AG04450 (cell line): ENCODE measurements at regions not wholly inside any gene's neighbourhood (a gene's known extent, or its start where the extent isn't known, plus 50 kb on each side); places are given as distances from the start of the nearest gene placed in this dataset.

ENCODE experiments used
- CTCF ChIA-PET: fragments of 300-600, 350-600 bp; formaldehyde crosslinking; extraction: SDS; loops from one replicate; lab custom pipeline; 2022; ENCODE audit warnings: antibody characterized with exemption, inconsistent platforms; lab: Charles Lee
- POLR2A ChIA-PET: fragments of 350-600 bp; formaldehyde crosslinking; extraction: SDS; loops from one replicate; lab custom pipeline; 2021; ENCODE audit warnings: antibody characterized with exemption, inconsistent platforms; lab: Yijun Ruan, JAX
- DNase-seq: peaks from one replicate; pipeline ENCODE4 v3.0.0-alpha.2; 2011; ENCODE audit warnings: low read depth, low spot score
- H3K27ac ChIP-seq: one replicate; pipeline ENCODE4 v1.5.1; 2012; ENCODE audit warnings: low read depth, low read length, control low read depth
- H3K27me3 ChIP-seq: one replicate; pipeline ENCODE4 v1.6.0; 2012; ENCODE audit warnings: low read length; ENCODE audit not compliant: control insufficient read depth, insufficient read depth
- H3K4me3 ChIP-seq: 2 replicates; pipeline ENCODE4 v1.5.1; 2011; ENCODE audit warnings: mild to moderate bottlenecking, low read depth, low read length, control low read depth
- H3K9me3 ChIP-seq: 2 replicates; pipeline ENCODE4 v1.5.1; 2012; ENCODE audit warnings: low read length; ENCODE audit not compliant: control insufficient read depth, insufficient read depth
- TF ChIP-seq, protein P1 (sequence below): IDR thresholded peaks from 2 replicates; pipeline ENCODE4 v1.5.1; 2011; ENCODE audit warnings: low read depth, low read length, control low read depth, inconsistent platforms

DNA sequence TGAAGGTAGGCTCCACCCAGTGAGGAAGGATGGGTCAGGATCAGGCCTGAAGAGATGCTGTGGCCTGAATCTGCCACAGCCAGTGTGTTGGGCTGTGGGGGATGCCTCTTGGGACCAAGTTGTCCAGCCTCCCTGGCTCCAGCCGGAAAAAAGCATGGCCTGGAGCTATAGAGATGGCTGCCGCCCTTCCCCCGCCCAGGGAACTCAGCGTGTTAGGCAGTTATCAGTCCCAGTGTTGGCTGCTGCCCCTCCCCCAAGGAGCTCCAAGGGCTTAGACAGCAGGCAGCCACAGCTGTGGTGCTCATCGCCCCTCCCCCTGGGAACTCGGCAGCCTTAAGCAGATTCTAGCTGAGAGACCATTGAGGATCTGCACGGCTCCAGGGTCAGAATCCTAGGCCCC lies 158.0 kb downstream of the CAPZA3 start:
- POLR2A ChIA-PET: no interaction called here
- H3K4me3 ChIP-seq: no peak overlapping the region
- no peak overlapping the region for H3K27ac ChIP-seq
- TF ChIP-seq, protein P1, sequence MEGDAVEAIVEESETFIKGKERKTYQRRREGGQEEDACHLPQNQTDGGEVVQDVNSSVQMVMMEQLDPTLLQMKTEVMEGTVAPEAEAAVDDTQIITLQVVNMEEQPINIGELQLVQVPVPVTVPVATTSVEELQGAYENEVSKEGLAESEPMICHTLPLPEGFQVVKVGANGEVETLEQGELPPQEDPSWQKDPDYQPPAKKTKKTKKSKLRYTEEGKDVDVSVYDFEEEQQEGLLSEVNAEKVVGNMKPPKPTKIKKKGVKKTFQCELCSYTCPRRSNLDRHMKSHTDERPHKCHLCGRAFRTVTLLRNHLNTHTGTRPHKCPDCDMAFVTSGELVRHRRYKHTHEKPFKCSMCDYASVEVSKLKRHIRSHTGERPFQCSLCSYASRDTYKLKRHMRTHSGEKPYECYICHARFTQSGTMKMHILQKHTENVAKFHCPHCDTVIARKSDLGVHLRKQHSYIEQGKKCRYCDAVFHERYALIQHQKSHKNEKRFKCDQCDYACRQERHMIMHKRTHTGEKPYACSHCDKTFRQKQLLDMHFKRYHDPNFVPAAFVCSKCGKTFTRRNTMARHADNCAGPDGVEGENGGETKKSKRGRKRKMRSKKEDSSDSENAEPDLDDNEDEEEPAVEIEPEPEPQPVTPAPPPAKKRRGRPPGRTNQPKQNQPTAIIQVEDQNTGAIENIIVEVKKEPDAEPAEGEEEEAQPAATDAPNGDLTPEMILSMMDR: no peak
- no peaks in the 10 kb centered on the region for H3K27me3 ChIP-seq
- CTCF ChIA-PET: no interaction called here
- no peaks in the 10 kb centered on the region for H3K9me3 ChIP-seq
- no peak for DNase-seq

DNA sequence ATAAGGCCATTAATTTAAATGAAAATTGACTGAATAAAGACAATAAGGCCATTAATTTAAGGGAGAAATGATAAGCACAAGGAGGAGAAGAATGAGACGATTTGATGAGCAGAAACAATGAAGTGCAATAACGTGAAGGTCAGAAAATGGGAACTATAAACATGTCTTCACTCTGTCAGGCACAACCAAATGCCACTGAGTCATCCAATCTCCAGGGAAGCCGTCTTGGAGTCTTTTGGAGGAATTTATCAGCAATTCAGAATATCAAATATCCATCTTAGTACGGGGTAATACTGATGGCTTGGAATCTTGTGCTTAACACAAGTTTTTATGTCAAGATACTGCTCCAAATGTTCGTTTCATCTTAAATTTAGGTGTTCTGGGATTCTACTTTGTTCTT lies 159.9 kb downstream of the CAPZA3 start:
- no peak for DNase-seq
- H3K9me3 ChIP-seq: no peaks in the 10 kb centered on the region
- H3K4me3 ChIP-seq: no peak overlapping the region
- TF ChIP-seq, protein P1: no peak
- ChIA-PET POLR2A (no interaction called here), CTCF (no interaction called here)
- H3K27ac ChIP-seq: no peak overlapping the region
- H3K27me3 ChIP-seq: no peaks in the 10 kb centered on the region

DNA sequence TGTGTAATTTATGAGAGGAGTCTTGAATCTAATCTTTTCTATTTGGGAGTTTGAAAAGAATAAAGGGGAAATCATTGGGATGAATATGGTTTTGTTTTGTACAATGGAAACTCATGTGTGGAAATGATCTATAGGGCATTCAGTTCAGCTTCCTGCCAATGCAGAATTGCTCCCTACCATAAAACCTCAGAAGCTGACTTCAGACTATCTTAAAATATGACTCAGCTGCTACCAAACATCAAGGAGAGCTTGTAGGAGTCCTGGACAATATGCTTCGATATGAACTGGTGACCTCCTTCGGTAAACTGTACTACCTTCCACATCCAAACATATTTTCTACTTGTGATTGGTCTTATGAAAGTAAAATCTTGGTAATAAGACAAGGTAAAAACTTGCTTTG lies 160.6 kb downstream of the CAPZA3 start:
- Histone ChIP-seq H3K4me3 (no peak overlapping the region), H3K27ac (no peak overlapping the region), H3K27me3 (no peaks in the 10 kb centered on the region), H3K9me3 (no peaks in the 10 kb centered on the region)
- TF ChIP-seq, protein P1: no peak
- no peak for DNase-seq
- POLR2A ChIA-PET: no interaction called here
- CTCF ChIA-PET: interaction anchor here (0.5 kb wide), 1 partner anchor 438 kb away, joined by 4 read pairs; no protein-coding TSS in a partner anchor

DNA sequence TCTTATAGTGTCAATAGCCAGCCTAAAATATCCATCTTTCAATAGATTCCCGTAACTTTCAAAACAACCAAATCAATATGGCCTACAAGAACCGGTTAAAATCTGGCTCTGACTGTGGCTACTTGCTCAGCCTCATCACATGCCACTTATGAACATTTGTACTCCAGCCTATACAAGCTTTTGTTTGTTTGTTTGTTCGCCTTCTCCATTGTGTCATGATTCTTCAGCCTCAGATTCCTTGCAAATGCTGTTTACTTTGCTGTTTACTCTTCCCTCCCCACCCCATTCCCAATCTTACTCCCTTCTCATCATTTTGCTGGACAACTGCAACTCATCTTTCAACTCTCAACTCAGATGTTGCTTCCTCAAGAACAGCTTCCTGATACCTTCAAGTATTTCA lies 161.2 kb downstream of the CAPZA3 start:
- Histone ChIP-seq H3K9me3 (no peaks in the 10 kb centered on the region), H3K27ac (no peak overlapping the region), H3K27me3 (no peaks in the 10 kb centered on the region), H3K4me3 (no peak overlapping the region)
- DNase-seq: no peak
- CTCF ChIA-PET: interaction anchor here (1.3 kb wide), 1 partner anchor 287 kb away, joined by 3 read pairs; no protein-coding TSS in a partner anchor
- POLR2A ChIA-PET: no interaction called here
- TF ChIP-seq, protein P1: no peak

DNA sequence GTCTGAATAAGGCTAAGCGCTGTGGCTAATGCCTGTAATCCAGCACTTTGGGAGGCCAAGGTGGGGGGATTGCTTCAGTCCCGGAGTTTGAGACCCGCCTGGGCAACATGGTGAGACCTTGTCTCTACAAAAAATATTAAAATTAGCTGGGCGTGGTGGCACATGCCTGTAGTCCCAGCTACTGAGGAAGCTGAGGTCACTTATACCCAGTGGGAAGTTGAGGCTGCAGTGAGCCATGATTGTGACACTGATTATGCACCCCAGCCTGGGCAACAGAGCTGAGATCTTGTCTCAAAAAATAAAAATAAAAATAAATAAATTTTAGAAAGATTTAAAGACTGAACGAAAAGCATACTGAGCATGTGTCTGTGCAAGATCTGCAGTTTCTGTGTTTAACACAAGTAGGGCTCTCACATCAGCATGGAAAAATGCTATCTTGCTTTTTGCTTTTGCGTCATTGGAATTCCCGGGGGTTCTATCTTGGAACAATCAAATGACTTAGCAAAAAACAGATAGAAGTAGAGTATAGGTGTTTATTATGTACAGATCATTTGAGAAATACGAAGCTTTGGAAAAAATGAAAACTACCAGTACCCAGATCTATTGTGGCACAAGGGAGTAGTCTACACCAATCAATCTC lies 161.9 kb downstream of the CAPZA3 start:
- Histone ChIP-seq H3K27ac (no peak overlapping the region), H3K4me3 (no peak overlapping the region), H3K27me3 (no peaks in the 10 kb centered on the region), H3K9me3 (no peaks in the 10 kb centered on the region)
- POLR2A ChIA-PET: no interaction called here
- no peak for DNase-seq
- CTCF ChIA-PET: interaction anchor here (1.3 kb wide), 1 partner anchor 287 kb away, joined by 3 read pairs; no protein-coding TSS in a partner anchor
- TF ChIP-seq, protein P1: no peak
